CD4-positive, alpha-beta T cell treated with Interleukin-15 for 1 hour (primary cell): ENCODE measurements at regions not wholly inside any gene's neighbourhood (a gene's known extent, or its start where the extent isn't known, plus 50 kb on each side); places are given as distances from the start of the nearest gene placed in this dataset.
"Not testable (repeated sequence)": the region's sequence is repeated elsewhere in the genome, so short reads cannot be mapped to it uniquely, and the experiment has no call there.

Source experiments
- DNase-seq: peaks from one replicate; pipeline ENCODE4 v3.0.0-alpha.2; 2020

GRCh38 chrX:65971151-65971550 is 68.7 kb downstream of the VSIG4 start:
- no peak for DNase-seq

- DNase-seq = not testable (repeated sequence)
Observed at GRCh38 chrX:65967159-65967558, 72.7 kb downstream of the VSIG4 start.

- DNase-seq = no peak
Observed at GRCh38 chrX:65961714-65962113, 78.2 kb downstream of the VSIG4 start.

- no peak for DNase-seq
Observed at GRCh38 chrX:65948103-65948502, 91.8 kb downstream of the VSIG4 start.

- no peak for DNase-seq
Observed at GRCh38 chrX:65941775-65942174, 98.1 kb downstream of the VSIG4 start.

DNA sequence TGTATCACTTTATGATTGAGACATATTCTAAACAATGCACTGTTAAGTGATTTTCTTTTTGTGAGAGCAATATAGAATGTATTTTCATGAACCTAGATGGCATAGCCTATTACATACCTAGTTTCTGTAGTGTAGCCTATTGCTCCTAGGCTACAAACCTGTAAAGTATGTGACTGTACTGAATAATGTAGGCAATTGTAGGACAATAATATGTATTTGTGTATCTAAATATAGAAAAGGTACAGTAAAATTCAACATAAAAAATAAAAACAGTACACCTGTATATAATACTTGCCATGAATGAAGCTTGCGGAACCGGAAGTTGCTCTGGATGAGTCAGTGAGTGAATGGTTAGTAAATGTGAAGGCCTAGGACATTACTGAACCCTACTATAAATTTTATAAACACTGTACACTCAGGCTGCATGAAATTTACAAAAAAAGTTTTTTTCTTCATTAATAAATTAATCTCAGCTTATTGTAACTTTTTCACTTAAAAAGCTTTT is 106.7 kb downstream of the VSIG4 start:
- no peak for DNase-seq

DNA sequence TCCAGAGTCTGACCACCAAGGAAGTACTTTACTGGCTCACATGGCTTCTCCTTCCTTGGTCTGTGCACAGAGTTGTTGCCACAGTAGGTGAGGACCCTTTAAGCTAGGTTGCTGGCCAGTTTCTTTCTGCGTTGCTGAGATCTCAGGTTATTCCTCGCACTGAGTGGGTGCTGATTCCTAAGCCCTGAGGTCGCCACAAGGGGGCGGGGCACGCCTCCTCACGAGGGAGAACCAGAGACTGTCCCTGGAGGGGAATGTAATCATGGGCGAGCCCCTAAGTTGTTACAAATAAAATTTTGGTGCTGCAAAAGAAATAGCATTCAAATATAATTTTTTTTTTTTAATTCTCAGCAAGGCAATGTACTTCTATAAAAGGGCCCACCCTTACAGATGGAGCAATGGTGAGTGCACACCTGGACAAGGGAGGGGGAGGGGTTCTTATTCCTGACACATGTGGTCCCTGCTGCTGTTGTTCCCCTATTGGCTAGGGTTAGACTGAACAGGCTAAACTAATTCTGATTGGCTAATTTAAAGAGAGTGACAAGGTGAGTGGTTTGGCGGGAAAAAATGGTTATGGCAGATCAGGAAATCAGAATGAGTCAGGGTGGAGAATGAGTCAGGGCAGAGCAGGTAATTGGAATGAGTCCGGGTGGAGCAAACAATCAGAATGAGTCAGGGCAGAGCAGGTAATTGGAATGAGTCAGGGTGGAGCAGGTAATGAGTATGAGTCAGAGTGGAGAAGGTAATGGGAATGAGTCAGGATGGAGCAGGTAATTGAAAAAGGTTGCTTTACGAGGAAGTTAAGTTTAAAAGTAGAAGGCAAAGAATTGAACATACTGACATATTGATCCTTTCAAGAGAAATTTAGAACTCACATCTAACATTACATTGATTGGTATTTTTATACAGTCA is 107.5 kb downstream of the VSIG4 start:
- DNase-seq = no peak

DNA sequence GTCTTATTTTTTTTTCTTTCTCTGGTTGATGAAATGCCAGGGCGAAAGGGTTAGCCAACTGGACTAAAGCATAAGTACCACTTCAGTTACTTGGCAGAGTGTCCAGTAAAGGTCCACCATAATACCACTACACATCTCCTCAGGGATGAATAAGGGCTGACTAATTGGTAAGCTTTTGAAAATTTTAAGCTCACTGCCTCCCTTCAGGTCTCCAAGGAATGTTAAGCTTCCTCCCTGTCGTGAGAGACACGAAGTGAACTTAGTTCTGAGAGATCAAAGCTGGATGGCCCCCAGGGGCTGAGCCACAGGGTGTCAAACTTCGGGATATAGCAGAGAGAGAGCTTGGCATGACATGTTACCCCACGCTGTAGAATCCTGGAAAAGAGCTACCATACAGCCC is 111.4 kb downstream of the VSIG4 start:
- DNase-seq = no peak

GRCh38 chrX:65927386-65927785 is 112.5 kb downstream of the VSIG4 start:
- DNase-seq = not testable (repeated sequence)

- peak; percentile 60 for DNase-seq
Observed at GRCh38 chrX:65926095-65927019, 113.5 kb downstream of the VSIG4 start.

- no peak for DNase-seq
Observed at GRCh38 chrX:65925592-65925991, 114.3 kb downstream of the VSIG4 start.

DNA sequence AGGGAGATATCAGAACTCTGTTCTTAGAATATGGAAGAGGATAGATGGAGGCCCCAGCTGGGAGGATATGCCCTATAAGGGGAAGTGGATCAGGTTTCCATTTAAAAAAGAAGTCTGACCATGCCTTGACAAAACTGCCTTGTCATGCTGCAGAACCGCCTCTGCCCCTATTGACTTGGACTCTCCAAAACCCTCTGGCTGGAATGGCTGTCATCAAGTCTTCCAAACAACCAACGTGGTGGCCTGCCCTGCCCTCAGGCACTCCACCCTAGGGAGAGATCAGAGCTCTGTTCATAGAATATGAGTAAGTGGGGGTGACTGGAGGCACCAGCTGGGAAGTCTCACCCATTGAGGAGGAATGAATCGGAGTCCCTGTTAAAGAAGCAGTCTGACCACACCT is 114.9 kb downstream of the VSIG4 start:
- DNase-seq = no peak

GRCh38 chrX:65921363-65921762 is 118.5 kb downstream of the VSIG4 start:
- no peak for DNase-seq

DNA sequence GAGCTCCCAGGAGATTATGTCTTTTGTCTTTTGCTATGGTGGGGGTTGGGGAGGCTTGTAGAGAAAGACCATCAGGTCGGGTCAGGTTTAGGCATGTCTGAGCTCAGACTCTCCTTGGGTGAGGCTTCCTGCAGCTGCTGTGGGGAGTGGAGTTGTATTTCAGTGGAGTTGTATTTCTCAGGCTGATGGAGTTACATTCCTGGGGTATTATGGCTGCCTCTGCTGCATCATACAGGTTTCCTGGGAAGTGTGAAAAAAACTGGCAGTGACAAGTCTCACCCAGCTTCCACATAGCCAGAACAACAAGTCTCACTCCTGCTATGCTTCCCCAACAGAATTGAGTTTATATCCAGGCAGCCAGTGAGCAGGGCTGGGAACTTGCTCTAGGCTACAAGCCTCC is 119.3 kb downstream of the VSIG4 start:
- DNase-seq = no peak

- DNase-seq = no peak
Observed at GRCh38 chrX:65910899-65911298, 129.0 kb downstream of the VSIG4 start.

DNA sequence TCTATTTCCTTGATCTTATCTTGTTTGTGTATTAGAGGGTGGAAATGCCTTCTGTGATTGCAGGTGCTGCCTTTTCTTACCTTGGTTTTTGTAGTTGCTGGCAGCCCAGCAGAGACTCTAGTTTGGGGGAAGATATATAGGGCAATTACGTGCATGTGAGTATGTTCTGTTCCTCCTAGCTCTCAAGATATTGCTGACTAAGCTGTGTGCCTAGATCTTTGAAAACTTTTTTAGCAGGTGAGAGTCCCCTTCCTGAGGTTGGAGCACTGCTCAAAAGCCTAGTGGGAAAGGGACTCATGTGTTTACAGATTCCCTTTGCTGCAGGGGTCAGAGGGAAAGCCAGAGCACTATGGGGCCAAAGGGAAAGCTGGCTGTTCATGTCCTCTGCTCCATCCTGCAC is 136.1 kb downstream of the VSIG4 start:
- DNase-seq = no peak

DNA sequence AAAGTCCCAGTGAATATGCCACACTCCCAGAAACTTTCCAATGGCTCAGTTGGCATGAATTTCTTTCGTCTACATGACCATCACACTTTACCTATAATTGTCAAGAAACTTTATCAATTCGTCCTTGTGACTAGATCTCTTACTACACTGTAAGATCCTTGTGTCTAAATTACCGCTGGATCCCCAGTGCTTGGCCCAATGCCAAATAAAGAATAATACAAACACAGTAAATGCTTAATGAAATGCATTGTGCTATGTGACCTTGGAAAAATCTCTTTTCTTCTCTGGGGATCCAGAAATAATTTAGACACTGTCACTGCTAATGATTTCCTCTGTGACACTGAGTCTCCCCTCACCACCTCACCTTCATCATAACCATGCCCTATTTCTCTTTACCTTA is 137.9 kb downstream of the VSIG4 start:
- no peak for DNase-seq

GRCh38 chrX:65900850-65901844 is 138.7 kb downstream of the VSIG4 start:
- no peak for DNase-seq

DNA sequence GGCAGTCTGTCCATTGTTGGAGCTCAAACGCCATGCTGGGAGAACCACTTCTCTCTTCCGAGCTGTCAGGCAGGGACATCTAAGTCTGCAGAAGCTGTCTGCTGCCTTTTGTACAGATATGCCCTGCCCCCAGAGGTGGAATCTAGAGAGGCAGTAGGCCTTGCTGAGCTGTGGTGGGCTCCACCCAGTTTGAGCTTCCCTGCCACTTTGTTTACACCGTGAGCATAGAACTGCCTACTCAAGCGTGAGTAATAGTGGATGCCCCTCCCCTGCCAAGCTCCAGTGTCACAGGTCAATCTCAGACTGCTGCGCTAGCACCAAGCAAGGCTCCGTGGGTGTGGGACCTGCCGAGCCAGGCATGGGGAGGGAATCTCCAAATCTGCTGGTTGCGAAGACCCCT is 145.7 kb downstream of the VSIG4 start:
- DNase-seq = peak; percentile 45

- not testable (repeated sequence) for DNase-seq
Observed at GRCh38 chrX:65891817-65892216, 148.1 kb downstream of the VSIG4 start.

DNA sequence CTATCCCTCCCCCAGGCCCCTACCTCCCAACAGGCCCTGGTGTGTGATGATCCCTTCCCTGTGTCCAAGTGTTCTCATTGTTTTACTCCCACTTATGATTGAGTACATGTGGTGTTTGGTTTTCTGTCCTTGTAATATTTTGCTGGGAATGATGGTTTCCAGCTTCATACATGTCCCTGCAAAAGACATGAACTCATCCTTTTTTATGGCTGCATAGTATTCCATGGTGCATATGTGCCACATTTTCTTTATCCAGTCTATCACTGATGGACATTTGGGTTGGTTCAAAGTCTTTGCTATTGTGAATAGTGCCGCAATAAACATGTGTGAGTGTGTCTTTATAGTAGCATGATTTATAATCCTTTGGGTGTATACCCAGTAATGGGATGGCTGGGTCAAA is 151.7 kb downstream of the VSIG4 start:
- DNase-seq = not testable (repeated sequence)

DNA sequence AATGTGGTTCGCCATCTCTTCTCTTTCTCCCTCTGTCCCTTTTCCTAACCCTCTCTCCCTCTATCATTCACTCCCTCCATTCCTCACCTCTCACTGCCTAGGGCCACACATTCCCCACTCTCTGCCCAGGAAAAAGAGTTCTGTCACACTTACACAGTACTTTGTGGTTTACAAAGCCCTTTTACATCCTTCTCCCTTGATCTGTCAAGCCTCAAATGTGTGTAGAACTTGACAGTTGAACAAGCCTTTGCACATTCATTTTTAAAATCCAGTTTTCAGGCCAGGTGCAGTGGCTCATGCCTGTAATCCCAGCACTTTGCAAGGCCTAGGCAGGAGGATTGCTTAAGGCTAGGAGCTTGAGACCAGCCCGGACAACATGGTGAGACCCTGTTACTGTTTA is 156.3 kb downstream of the VSIG4 start:
- no peak for DNase-seq
